SU-DHL-6 (cell line): ENCODE measurements at regions not wholly inside any gene's neighbourhood (a gene's known extent, or its start where the extent isn't known, plus 50 kb on each side); places are given as distances from the start of the nearest gene placed in this dataset.

Experiments used
- CTCF ChIP-seq: fragments of 200-600 bp; sonication (generic); IDR thresholded peaks from one replicate; pipeline ENCODE4 v1.5.1; 2017; ENCODE audit warnings: antibody characterized with exemption, mild to moderate bottlenecking, low read length, moderate library complexity; ENCODE audit not compliant: insufficient read depth, poor library complexity, severe bottlenecking
- EZH2phosphoT487 ChIP-seq: fragments of 200-600 bp; sonication (generic), shearing (Covaris generic); conservative IDR thresholded peaks from 2 replicates; pipeline ENCODE4 v1.6.1; 2018; ENCODE audit warnings: mild to moderate bottlenecking, antibody characterized with exemption, low read length, moderate library complexity, mixed read lengths

GRCh38 chr9:13570068-13570974, 290.8 kb upstream of the MPDZ start:
- TF ChIP-seq CTCF, result no peak
- TF ChIP-seq EZH2phosphoT487, result no peak
